CD4-positive, alpha-beta T cell (primary cell): ENCODE measurements at regions not wholly inside any gene's neighbourhood (a gene's known extent, or its start where the extent isn't known, plus 50 kb on each side); places are given as distances from the start of the nearest gene placed in this dataset.
"Not testable (repeated sequence)": the region's sequence is repeated elsewhere in the genome, so short reads cannot be mapped to it uniquely, and the experiment has no call there.

ENCODE experiments used
- ATAC-seq: fragments of 200-7000 bp; cut with Tn5 transposase; one replicate; pipeline ENCODE4 v1.10.0; 2022; ENCODE audit warnings: mild to moderate bottlenecking; ENCODE audit not compliant: poor library complexity
- CTCF ChIA-PET: fragments of 350-600 bp; sonication (Branson Sonifier 250); formaldehyde crosslinking; loops from one replicate; lab custom pipeline; 2021; ENCODE audit warnings: antibody characterized with exemption, inconsistent platforms; lab: Charles Lee
- POLR2A ChIA-PET: fragments of 350-600 bp; sonication (Branson Sonifier 250); formaldehyde crosslinking; loops from one replicate; lab custom pipeline; 2021; ENCODE audit warnings: antibody characterized with exemption, inconsistent platforms; lab: Charles Lee
- DNase-seq, 14 experiments: peaks; one replicate each; pipeline ENCODE4 v3.0.0-alpha.2; 2013 to 2020; ENCODE audit warnings: mixed read lengths in 2 of 14
- H3K27ac ChIP-seq, 2 donors: one replicate each; pipeline versions ENCODE4 v1.5.1 to v1.7.0; 2013; ENCODE audit warnings: low read length in 2 of 2, low read depth in 1 of 2, mild to moderate bottlenecking in 1 of 2
- H3K27me3 ChIP-seq, 2 experiments: 1 replicate in 1 of 2; 2 replicates in 1 of 2; pipeline versions ENCODE4 v1.6.1 to v1.7.0; 2013; ENCODE audit warnings: low read length in 2 of 2, control low read depth in 1 of 2, mild to moderate bottlenecking in 1 of 2, moderate library complexity in 1 of 2; ENCODE audit not compliant: insufficient read depth in 2 of 2, control insufficient read depth in 1 of 2
- H3K36me3 ChIP-seq: one replicate; pipeline ENCODE4 v1.6.1; 2013; ENCODE audit warnings: low read length, control low read depth; ENCODE audit not compliant: insufficient read depth
- H3K4me1 ChIP-seq: one replicate; pipeline ENCODE4 v1.6.1; 2013; ENCODE audit warnings: low read length, control low read depth; ENCODE audit not compliant: insufficient read depth
- H3K4me3 ChIP-seq: one replicate; pipeline ENCODE4 v1.5.1; 2013; ENCODE audit warnings: mild to moderate bottlenecking, low read length, moderate library complexity
- H3K9me3 ChIP-seq, 2 experiments: 1 replicate in 1 of 2; 2 replicates in 1 of 2; pipeline versions ENCODE4 v1.6.1 to v1.7.0; 2013; ENCODE audit warnings: low read length in 2 of 2, mild to moderate bottlenecking in 2 of 2, control low read depth in 1 of 2, moderate library complexity in 1 of 2; ENCODE audit not compliant: control insufficient read depth in 1 of 2, insufficient read depth in 1 of 2
- H3K27ac Mint-ChIP-seq: one replicate; pipeline ENCODE4 v1.8.0; 2020; ENCODE audit warnings: mixed read lengths
- H3K27me3 Mint-ChIP-seq: one replicate; pipeline ENCODE4 v1.8.0; 2021; ENCODE audit warnings: mixed read lengths
- H3K36me3 Mint-ChIP-seq: one replicate; pipeline ENCODE4 v1.8.0; 2021; ENCODE audit warnings: low read depth, mixed read lengths
- H3K4me1 Mint-ChIP-seq: one replicate; pipeline ENCODE4 v1.8.0; 2021; ENCODE audit warnings: low read depth, mixed read lengths
- H3K4me3 Mint-ChIP-seq: one replicate; pipeline ENCODE4 v1.8.0; 2020; ENCODE audit warnings: mild to moderate bottlenecking, mixed read lengths
- H3K9me3 Mint-ChIP-seq: one replicate; pipeline ENCODE4 v1.8.0; 2020; ENCODE audit warnings: mixed read lengths
- CTCF ChIP-seq: fragments of 200-600 bp; IDR thresholded peaks from one replicate; pipeline ENCODE4 v1.8.0; 2022; ENCODE audit warnings: antibody characterized with exemption, mild to moderate bottlenecking
- intact Hi-C, 2 experiments: fragments of 100-400 bp; cut with DNase I in 1 of 2; cut with micrococcal nuclease in 1 of 2; formaldehyde crosslinking; loops; one replicate each; pipeline versions ENCODE4 v1.15.1 to v1.9.0; 2023 to 2025; cut with DNase I, micrococcal nuclease

GRCh38 chr10:30727524-30727923 lies 98.0 kb upstream of the LYZL2 start:
- intact Hi-C loops: loop anchor here (1.0 to 10.0 kb wide), 4 partner anchors 763 to 1487 kb away; no protein-coding TSS in a partner anchor
- Histone ChIP-seq H3K27me3 (no peaks in the 10 kb centered on the region), H3K27ac (no peak overlapping the region), H3K4me1 (peaks cover 7% of the 10 kb centered on the region), H3K9me3 (no peaks in the 10 kb centered on the region), H3K4me3 (no peak overlapping the region), H3K36me3 (no peaks in the 10 kb centered on the region)
- H3K4me1 Mint-ChIP-seq: peaks cover 5% of the 10 kb centered on the region
- no peaks in the 10 kb centered on the region for H3K36me3 Mint-ChIP-seq
- H3K9me3 Mint-ChIP-seq: no peaks in the 10 kb centered on the region
- no peak overlapping the region for H3K27ac Mint-ChIP-seq
- H3K4me3 Mint-ChIP-seq: no peak overlapping the region
- H3K27me3 Mint-ChIP-seq: peaks cover 4% of the 10 kb centered on the region
- CTCF ChIA-PET: interaction anchor here (1.2 kb wide), 1 partner anchor 24 kb away, joined by 3 read pairs; no protein-coding TSS in a partner anchor
- no peak for TF ChIP-seq CTCF
- ATAC-seq (no peak), DNase-seq (no peak)
- POLR2A ChIA-PET: no interaction called here

- H3K27ac Mint-ChIP-seq, H3K4me3 Mint-ChIP-seq, H3K9me3 Mint-ChIP-seq, H3K9me3 ChIP-seq, H3K27ac ChIP-seq, H3K4me1 ChIP-seq, H3K27me3 ChIP-seq, H3K36me3 Mint-ChIP-seq, H3K4me3 ChIP-seq, POLR2A ChIA-PET, H3K27me3 Mint-ChIP-seq, H3K36me3 ChIP-seq, H3K4me1 Mint-ChIP-seq: not testable (repeated sequence)
- ATAC-seq: peak; percentile 99
- CTCF ChIA-PET: interaction anchor here (1.2 kb wide), 1 partner anchor 24 kb away, joined by 3 read pairs; no protein-coding TSS in a partner anchor
- DNase-seq: peak; percentile 68 to 90 (median 78)
- peak; percentile 82 for TF ChIP-seq CTCF
- intact Hi-C loops: loop anchor here (1.0 to 10.0 kb wide), 5 partner anchors 764 to 1488 kb away; no protein-coding TSS in a partner anchor
Measured at GRCh38 chr10:30726783-30727414, 97.3 kb upstream of the LYZL2 start.

GRCh38 chr10:30725661-30726060 lies 96.1 kb upstream of the LYZL2 start:
- peaks cover 5% of the 10 kb centered on the region for H3K4me1 Mint-ChIP-seq
- peaks cover 7% of the 10 kb centered on the region for H3K4me1 ChIP-seq
- no peaks in the 10 kb centered on the region for H3K9me3 ChIP-seq
- no peaks in the 10 kb centered on the region for H3K36me3 Mint-ChIP-seq
- H3K27me3 Mint-ChIP-seq: peaks cover 4% of the 10 kb centered on the region
- H3K27ac ChIP-seq: no peak overlapping the region
- H3K36me3 ChIP-seq: no peaks in the 10 kb centered on the region
- no peak for ATAC-seq
- no peak for DNase-seq
- POLR2A ChIA-PET: no interaction called here
- H3K9me3 Mint-ChIP-seq: no peaks in the 10 kb centered on the region
- H3K4me3 ChIP-seq: no peak overlapping the region
- CTCF ChIA-PET: no interaction called here
- H3K27me3 ChIP-seq: no peaks in the 10 kb centered on the region
- H3K27ac Mint-ChIP-seq: no peak overlapping the region
- H3K4me3 Mint-ChIP-seq: no peak overlapping the region
- TF ChIP-seq CTCF: no peak
- intact Hi-C loops: loop anchor here (1.0 to 10.0 kb wide), 5 partner anchors 765 to 1489 kb away; no protein-coding TSS in a partner anchor
